Thyroid gland (tissue), 4 donors: ENCODE measurements at regions not wholly inside any gene's neighbourhood (a gene's known extent, or its start where the extent isn't known, plus 50 kb on each side); places are given as distances from the start of the nearest gene placed in this dataset.

Source experiments
- CTCF ChIP-seq, 6 experiments: fragments of 200-600 bp in 3 of 6; fragments of 450-650 bp in 3 of 6; sonication (generic) in 3 of 6; IDR thresholded peaks; one replicate each; pipeline ENCODE4 v1.5.1; 2016 to 2019; ENCODE audit warnings: antibody characterized with exemption in 6 of 6, mild to moderate bottlenecking in 2 of 6, inconsistent platforms in 1 of 6, moderate library complexity in 1 of 6
- POLR2A ChIP-seq, 2 donors: fragments of 450-650 bp; IDR thresholded peaks; one replicate each; pipeline ENCODE4 v1.6.1; 2017; ENCODE audit warnings: antibody characterized with exemption in 2 of 2, mild to moderate bottlenecking in 2 of 2, moderate library complexity in 1 of 2

GRCh38 chr6:113676968-113677367 is 180.2 kb upstream of the MARCKS start:
- TF ChIP-seq CTCF (IDR thresholded peaks at IDR 0.05) (no peak), POLR2A (IDR thresholded peaks at IDR 0.05) (no peak)
